GM21381 (cell line): ENCODE measurements at regions not wholly inside any gene's neighbourhood (a gene's known extent, or its start where the extent isn't known, plus 50 kb on each side); places are given as distances from the start of the nearest gene placed in this dataset.
"Not testable (repeated sequence)": the region's sequence is repeated elsewhere in the genome, so short reads cannot be mapped to it uniquely, and the experiment has no call there.

ENCODE experiments used
- ATAC-seq: cut with Tn5 transposase; IDR thresholded peaks from one replicate; pipeline ENCODE4 v1.9.1; 2021; ENCODE audit warnings: mild to moderate bottlenecking, moderate library complexity; ENCODE audit not compliant: unreplicated experiment

DNA sequence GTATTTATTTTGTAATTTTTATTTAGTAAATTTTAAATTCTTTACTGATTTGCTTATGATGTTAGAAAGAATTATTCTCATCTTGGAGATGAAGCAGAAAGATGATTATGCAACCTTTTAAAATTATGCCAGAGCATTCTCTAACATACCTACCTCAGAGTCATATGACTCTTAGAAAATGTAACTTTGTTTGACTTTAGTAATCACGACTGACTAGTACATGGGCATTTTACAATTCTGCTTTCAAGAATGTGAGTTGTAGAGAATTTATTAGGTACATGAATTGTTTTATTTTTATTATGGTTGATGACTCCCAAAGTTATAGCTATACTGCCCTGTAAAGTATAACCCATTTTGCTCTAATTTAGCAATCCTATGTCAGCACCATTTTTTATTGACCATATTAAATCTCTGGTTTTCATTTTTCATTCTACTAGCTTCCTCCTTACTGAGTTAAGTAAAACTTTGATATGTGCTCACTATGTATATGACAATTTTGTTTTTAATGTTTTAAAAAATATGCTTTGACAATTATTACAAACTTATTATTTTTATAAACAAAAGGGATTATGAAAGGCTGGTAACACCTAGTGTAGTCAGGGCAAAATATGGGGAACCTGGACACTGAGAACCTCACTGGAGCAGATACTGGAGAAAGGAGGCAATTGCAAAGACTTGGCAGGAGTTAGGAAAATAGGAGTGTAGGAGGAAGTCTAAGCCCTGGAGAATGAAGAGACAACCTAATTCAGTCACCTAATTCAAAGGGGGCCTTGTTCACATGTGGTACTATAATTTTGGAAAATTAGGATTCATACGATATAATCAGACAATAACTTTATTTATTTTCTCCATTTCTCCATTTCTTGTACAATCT lies 249.7 kb upstream of the DAB2 start:
- no peak for ATAC-seq

DNA sequence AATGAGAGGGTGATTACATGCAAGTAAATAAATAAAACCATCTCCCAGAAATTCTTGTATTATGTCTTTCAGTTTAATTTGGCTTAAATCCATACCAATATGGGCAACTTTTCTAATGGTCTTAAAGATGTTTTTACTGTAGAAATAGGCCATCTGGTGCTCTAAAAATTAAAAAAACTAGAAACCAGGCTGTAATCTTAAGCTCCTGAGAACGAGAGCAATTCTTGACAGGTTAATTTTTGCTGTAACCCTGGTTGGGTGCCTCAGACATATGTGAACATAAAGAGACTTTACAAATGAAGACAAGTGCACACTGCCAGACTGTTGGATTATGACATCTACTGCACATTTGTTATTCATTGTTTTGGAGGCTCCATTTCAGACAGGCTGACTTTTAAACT lies 246.8 kb upstream of the DAB2 start:
- ATAC-seq = no peak

DNA sequence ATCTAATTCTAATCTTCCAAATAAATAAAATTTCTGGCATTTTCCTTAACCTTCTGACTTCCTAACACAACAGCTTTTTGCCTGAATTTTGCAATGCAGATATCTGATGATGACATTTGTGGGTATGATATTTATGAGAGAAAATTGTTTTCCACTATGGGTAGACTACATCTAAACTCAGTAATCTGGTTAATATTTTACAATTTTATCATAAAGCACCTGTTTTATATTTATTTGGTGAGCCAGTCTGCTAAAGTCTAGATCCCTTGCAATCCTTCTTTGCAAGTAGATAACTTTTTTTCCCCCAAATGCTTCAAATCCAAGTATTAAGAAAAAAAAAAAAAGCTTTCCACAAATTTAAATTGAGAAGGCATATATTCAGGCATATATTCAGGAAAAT lies 246.2 kb upstream of the DAB2 start:
- ATAC-seq = no peak

DNA sequence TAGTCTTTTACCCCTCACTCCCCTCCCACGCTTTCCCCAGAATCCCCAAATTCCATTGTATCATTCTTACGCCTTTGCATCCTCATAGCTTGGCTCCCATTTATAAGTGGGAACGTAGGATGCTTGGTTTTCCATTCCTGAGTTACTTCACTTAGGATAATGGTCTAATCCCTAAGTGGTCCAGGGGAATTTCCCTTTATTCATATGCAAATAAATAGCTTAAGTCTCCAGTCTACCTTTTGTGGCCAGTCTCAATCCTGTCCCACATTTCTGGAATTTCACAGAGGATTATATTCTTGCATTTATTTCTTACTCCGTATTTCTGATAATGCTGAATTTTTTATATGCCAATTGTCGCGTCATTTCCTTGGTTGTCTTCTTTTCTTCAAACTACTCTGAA lies 245.6 kb upstream of the DAB2 start:
- ATAC-seq = no peak

DNA sequence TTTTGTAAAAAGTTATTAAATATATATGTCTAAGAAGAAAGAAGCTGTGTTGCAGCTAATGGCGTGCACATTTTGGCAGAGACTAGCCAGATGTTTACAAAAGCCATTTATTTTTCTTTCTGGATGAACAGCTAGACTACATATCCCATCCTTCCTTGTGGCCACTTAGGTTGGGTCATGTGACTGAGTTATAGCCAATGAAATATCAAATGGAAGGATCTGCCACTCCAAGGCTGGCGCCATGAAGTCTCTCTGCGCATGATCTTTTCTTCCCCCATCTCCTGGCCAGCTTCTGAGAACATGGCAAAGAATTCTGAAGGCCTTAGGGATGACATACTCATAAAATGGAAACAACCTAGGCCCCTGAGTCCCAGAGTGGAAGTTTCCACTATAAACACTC lies 244.2 kb upstream of the DAB2 start:
- no peak for ATAC-seq

DNA sequence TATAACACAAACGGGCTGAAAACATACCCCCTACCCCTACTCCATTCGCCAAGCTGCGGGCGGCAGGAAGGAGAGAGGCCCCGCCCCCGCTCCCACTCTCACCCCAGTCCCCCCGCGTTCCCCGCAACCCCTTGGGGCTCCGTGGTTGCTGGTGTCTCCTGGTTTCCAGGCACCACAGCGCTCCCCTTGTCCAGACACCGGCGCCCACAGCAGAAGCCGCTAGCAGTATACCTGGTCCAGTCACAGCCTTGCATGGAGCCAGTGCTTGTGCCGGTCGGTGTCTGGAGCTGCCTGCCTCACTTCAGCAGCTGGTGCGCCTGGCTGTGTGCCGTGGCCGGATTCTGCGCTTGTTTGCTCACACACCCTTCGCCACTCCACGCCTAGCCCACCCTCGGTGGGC lies 240.5 kb upstream of the DAB2 start:
- ATAC-seq = no peak

DNA sequence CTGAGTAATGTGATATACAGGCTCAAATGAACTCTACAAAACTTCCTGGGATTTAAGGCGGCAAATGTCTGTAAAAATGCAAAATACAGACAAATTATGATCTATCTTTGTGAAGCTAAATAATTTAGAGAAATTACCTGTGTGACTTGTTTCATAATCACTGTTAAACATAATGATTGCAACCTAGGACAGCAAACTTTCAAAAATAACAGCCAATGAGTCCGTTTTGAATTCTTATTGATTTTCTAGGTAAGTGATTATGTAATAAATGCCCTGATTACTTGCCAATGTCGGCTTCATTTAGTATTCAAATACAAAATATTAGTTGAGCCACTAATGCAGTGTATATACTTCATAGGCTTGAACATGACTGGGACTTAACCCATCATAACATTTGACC lies 238.2 kb upstream of the DAB2 start:
- ATAC-seq = no peak

DNA sequence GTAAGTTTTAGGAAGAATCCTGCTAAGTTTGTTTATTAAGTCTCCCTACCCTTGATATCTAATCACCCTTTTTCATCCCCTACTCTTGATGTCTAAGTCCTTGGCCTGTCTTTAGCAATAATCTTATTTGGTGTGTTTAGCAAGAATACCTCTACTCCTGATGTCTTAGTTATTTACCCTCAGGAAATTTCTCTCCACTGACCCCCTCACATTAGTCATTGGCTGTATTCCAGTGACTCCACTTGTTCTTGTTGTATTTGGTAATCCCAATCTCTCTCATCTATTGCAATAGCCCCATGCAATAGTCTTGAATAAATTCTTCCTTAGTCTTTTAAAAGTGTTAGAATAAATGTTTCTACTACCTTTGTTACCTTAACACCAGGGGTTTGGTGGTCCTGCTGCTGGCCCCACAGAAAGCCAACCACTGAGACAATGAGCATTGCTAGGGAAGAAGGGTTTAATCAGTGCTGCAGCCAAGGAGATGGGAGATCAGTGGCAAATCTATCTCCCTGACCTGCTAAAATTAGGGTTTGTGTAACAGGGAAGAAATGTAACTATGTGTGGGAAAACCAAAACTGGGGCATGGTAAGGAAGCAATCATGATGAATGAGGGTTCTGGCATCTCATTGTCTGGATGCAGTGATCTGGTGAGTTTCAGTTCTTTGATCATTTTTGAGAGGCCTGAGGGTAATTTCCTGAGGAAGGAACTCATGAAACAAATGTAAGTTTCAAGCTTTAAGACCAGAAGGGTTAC lies 236.4 kb upstream of the DAB2 start:
- ATAC-seq = no peak

DNA sequence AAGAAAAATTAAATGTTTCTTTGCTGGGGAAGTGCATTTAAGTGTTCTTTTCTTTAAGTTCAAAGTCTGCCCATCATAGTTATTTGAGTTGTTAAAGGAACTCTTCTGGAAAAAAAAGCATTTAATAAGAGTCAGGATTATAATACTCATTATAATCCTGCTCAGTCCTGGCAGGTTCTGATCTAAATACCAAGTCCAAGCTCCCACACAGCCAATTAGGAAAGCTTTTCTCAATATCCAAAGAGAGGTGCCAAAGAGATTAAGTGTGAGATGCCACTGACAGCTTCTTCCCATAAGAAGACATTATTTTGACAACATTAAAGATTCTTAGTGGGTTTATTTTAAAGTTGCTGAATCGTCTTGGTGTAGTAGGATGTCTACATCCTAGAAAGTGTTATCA lies 235.2 kb upstream of the DAB2 start:
- ATAC-seq = no peak

DNA sequence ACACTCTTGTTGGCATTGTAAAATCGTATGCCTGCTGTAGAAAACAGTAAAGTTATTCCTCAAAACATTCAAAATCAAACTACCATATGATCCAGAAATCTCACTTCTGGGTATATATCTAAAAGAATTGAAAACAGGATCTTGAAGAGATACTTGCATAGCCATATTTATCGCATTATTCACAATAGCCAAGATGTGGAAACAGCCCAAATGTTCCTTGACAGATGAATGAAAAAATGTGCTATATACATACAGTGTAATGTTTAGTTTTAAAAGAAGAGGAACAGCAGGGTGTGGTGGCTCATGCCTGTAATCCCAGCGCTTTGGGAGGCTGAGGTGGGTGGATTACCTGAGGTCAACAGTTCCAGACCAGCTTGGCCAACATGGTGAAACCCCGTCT lies 234.1 kb upstream of the DAB2 start:
- ATAC-seq = no peak

DNA sequence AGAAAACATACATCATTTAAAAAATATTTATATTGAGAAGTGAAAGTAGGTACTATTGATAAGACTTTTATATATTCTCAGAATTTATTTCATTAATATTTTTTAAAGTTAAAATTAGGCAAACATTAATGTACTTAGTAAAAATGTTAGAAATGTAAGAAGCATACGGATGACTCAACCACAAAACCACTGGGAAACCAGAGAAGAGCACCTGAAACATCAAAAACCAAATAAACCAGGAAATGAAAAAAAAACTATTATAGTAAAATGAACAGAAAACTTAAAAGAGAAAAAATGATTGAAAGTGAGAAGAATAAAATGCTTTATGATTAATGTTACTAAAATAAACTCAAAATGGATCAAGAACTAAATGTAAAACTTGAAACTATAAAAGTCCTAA lies 233.2 kb upstream of the DAB2 start:
- no peak for ATAC-seq

DNA sequence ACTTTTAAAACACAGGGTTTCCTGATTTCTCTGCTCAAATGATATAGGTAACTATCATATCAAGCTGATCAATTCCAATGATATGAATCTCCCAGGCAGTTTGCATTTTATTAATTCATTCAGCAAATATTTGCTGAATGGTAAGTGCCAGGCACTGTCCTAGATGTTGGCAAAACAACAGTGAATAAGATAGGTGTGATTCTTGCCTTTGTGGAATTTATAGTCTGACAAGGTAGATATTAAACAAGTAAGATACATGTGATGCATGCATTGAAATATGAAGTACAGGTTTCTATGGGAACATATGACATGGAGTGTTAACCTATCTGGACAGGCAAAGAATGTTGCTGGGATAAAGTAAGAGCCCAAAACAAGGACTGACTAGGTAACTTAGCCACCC lies 231.8 kb upstream of the DAB2 start:
- no peak for ATAC-seq

DNA sequence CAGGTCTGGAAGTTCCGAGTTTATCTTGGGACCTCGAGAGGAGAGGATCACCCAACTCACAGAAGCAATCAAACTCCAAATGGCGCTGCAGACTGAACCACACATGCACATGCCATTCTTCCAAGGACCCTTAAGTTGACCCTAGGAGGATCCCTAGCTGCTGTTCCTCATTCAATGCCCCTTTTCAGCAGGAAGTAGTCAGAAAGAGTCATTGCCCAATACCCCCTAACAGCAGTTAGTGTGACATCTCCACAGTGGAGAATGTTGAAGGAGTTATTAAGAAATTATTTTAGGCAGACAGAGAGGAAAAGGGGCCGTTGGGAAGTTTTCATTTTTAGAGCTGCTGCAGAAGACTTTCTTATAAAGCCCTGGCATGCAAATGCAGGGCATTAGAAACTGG lies 229.9 kb upstream of the DAB2 start:
- ATAC-seq = no peak

DNA sequence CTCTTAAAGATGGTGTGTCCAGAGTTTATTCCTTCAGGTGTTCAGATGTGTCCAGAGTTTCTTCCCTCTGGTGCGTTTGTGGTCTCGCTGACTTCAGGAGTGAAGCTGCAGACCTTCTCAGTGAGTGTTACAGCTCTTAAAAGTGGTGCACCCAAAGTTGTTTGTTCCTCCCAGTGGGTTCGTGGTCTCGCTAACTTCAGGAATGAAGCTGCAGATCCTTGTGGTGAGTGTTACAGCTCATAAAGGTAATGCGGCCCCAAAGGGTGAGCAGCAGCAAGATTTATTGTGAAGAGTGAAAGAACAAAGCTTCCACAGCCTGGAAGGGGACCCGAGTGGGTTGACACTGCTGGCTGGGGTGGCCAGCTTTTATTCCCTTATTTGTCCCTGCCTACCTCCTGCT lies 227.7 kb upstream of the DAB2 start:
- not testable (repeated sequence) for ATAC-seq

DNA sequence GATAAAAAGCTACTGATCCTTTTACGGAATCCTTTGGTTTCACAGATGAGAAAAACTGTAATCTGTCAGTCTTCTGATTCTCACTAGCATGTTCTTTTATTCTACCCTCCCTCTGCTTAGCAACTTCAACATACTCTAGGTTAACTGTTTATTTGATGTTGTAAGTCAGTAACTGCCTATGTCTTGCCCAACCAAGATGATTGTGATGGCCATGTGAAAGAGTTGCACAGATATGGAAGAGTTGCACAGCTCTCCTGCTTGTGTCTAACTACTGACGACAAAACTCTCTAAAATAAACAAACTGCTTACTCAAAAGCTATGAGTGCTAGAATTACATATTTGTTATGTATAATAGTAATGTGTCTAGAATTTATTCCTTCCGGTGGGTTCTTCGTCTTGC lies 227.3 kb upstream of the DAB2 start:
- no peak for ATAC-seq

DNA sequence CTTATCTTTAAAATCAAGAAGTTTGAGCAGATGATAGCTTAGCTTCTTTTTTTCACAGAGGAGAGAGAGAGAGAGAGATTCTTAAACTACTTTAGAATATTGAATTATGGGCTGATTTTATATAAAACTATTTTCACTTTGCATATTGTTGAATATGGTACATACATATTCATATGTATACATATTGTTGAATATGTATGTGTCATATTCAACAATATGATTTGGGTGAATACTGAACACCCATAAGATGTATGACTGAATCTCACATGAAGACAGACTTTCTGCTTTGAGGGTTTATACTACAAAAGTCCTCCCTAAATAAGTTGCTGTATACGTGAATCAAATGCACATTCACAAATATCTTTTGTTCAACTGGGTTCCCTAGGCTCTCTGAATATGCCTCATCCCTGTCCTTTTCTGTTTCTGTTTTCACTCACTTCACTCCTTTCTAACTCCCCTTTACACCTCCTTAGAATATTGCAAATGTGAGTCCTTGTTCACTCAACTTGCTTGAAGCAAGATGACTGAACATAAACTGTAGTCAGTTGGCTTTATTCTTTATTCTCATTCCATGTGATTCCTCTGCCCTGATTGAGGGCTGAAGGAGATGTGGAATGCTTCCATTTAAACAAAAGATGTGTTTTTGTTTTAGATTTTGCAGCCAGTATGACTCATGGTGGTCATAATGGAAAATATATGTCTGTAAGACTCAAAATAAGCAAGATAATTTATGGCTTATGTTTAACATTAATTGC lies 225.4 kb upstream of the DAB2 start:
- no peak for ATAC-seq

DNA sequence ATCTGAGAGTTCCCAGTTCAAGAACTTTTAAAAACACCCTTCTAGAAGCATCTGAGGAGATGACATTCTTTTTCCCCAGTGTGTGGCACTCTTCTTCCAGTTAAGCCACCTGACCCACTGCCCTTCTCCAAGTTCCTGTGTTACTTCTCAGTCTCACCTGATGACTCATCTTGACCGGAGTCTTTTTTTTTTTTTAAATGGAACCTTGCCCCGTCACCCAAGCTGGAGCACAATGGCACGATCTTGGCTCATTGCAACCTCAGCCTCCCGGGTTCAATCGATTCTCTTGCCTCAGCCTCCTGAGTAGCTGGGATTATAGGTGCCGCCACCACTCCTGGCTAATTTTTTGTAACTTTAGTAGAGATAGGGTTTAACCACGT lies 224.1 kb upstream of the DAB2 start:
- no peak for ATAC-seq

DNA sequence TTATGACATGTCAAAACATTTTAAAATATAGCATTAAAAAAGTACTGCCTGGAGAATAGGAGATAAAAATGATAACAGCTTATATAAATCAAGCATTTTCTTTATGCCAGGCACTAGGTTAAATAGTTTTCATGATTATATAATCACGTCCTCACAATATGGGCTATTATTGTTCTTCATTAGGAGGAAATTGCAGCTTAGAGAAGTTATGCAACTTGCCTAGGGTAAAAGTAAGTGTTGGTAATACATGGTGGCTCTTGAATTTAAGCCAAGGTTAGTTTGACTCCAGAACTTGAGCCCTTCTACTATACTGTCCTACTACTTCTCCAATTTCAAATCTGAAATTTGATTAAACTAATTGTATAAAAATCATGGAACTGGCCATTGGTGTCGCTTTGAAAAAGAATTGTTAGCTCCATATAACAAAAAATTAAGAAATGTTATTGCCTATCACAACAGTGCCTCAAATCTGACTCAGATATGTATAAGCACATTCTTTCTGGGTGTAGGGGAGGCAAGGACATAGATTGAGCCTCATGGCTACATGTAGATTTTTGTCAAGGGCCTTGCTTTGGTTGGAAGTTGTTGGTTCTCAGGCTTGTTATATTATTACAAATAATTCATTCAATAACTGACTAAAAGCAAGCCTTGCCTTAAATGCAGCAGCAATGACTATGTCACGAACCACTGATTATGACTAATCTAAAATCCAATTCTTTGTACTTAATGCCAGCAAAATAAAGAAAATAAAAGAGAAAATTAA lies 223.5 kb upstream of the DAB2 start:
- ATAC-seq = no peak

DNA sequence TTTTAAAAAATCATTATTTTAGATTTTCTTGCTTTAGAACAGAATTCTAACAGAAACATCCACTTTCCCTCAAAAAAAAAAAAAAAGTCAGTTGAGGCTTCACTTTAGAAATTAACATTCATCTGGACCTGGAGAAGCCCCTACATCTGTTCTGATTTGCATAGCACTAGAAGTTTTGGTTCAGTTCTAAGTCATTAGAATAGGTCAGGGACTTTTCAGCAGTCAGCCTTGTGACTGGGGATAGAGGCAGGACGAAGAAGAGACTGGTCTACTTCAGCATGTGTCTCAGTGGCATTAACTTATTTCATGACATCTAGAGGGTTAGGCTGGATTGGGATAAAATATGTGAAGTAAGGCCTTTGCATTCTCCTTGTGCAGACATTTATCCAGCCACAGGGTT lies 215.8 kb upstream of the DAB2 start:
- peak; percentile 72 for ATAC-seq

DNA sequence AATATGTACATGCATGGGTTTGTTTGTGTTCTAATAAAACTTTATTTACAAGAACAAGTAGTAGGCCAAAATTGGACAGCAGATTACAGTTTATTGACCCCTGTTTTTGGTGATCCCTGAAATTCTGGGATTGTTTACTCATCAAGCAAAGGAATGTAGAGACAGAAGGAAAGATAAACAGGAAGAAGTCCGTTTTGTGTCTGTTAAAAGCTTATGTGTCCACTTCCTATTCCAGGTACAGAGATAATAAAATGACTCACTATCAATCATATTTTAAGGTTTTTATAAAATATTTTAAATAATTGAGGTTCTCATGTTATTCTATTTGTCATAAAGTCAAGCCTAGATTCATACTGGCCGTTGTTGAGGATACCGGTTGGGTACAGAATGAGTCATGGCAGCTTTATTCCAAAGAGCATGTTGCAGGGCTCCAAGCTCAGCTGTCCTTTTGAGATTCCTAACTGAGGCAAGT lies 214.9 kb upstream of the DAB2 start:
- ATAC-seq = no peak

DNA sequence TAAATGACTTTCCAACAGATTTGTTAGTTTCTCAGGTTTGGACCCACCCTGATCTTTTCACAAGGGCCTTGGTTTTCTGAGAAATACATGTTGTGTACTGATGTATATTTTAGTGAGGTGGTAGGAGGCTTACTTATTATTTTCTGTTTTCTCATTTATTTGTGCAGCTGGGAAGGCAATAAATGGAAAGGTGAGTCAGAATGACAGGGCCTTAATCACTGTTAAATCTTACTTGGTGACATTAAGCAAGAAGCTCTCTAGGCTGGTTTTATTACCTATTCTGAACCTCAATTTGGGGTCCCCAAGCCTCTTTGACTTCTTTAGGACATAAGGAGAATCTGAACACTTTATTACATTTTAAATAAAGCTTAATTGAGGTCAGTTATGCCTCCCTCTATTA lies 214.0 kb upstream of the DAB2 start:
- ATAC-seq = no peak
